GM12864 (cell line): ENCODE measurements at regions not wholly inside any gene's neighbourhood (a gene's known extent, or its start where the extent isn't known, plus 50 kb on each side); places are given as distances from the start of the nearest gene placed in this dataset.

Experiments used
- DNase-seq: peaks from one replicate; pipeline ENCODE4 v3.0.0-alpha.2; 2011; ENCODE audit warnings: low read depth
- H3K4me3 ChIP-seq: 2 replicates; pipeline ENCODE4 v1.5.1; 2011; ENCODE audit warnings: mild to moderate bottlenecking, low read depth, low read length, control low read depth
- TF ChIP-seq, protein P1 (sequence below): IDR thresholded peaks from 2 replicates; pipeline ENCODE4 v1.5.1; 2011; ENCODE audit warnings: low read depth, mild to moderate bottlenecking, moderate library complexity, low read length, control low read depth, inconsistent platforms; ENCODE audit errors: missing control alignments

DNA sequence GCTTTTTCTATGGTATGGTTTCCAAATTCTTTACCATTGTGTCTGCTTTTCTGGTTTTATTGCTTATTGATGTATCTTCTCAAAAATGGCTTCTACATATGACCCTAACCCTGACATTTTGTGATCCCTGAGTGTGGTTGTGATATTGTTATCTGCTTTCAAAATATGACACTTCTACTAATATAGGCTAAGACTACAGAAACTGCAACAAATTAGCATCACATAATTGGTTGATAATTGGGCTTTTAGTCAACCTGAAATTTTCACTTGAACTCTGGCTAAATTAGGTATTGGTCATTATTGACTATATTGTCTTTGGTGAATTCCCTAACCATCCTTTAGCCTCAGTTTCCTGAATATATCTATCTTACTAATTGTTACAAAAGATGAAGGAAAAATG, 246.1 kb downstream of the PIK3C3 start:
- DNase-seq = no peak
- TF ChIP-seq, protein P1, sequence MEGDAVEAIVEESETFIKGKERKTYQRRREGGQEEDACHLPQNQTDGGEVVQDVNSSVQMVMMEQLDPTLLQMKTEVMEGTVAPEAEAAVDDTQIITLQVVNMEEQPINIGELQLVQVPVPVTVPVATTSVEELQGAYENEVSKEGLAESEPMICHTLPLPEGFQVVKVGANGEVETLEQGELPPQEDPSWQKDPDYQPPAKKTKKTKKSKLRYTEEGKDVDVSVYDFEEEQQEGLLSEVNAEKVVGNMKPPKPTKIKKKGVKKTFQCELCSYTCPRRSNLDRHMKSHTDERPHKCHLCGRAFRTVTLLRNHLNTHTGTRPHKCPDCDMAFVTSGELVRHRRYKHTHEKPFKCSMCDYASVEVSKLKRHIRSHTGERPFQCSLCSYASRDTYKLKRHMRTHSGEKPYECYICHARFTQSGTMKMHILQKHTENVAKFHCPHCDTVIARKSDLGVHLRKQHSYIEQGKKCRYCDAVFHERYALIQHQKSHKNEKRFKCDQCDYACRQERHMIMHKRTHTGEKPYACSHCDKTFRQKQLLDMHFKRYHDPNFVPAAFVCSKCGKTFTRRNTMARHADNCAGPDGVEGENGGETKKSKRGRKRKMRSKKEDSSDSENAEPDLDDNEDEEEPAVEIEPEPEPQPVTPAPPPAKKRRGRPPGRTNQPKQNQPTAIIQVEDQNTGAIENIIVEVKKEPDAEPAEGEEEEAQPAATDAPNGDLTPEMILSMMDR = no peak
- no peak overlapping the region for H3K4me3 ChIP-seq

DNA sequence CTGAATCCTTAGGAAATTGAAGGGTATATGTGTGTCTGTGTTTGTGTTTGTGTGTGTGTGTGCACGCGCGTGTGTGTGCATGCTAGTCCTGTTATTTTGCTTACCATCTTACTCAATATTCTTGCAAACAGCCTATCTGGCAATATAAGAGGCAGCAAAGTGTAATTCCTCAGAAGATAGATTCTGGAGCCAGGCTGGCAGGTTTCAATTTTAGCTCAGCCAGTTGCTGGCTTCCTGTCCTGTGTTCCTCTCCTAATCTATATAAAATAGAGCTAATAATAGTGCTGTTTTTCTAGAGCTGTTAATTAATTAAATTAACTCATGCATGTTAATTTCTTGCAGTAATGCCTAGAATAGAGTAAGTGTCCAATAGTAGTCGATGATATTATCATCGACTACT, 256.2 kb downstream of the PIK3C3 start:
- TF ChIP-seq, protein P1 = no peak
- H3K4me3 ChIP-seq = no peak overlapping the region
- DNase-seq = no peak

DNA sequence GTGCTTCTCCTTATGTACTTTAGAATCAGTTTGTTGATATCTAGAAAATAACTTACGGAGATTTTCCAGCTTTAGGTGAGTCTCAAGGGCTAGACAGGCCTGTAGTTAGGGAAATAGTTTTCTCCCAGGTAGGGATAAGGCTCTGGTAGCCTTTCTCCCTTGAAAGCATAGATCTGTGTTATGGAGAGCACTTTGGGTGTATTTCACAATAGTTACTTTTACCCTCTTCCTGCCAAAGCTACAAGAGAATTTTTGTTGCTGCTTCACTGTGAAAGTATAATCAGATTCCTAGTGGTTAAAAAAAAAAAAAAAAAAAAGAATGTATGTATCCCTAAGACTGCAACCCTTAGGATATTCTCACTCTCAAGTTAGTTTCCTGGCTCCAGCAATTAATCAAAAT, 267.5 kb downstream of the PIK3C3 start:
- TF ChIP-seq, protein P1 = no peak
- H3K4me3 ChIP-seq = no peak overlapping the region
- no peak for DNase-seq

DNA sequence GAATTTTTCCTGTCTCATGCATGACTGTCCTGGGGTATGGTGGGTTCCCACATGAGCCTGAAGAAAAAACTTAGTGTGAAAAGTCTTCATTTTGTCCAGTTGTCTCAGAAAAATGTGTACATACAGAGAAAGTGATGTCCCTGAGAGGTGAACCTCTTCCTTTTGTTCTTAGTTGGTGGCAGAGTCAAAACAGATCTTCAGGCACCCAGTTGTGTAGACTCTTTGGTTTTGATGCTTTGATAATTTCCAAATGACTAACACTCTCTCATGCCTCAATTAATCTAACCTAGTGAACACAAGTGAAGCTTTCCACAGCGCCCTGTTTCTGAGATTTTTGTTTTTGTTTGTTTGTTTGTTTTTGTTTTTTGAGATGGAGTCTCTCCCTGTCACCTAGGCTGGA, 273.5 kb downstream of the PIK3C3 start:
- H3K4me3 ChIP-seq = no peak overlapping the region
- TF ChIP-seq, protein P1 = no peak
- DNase-seq = no peak

DNA sequence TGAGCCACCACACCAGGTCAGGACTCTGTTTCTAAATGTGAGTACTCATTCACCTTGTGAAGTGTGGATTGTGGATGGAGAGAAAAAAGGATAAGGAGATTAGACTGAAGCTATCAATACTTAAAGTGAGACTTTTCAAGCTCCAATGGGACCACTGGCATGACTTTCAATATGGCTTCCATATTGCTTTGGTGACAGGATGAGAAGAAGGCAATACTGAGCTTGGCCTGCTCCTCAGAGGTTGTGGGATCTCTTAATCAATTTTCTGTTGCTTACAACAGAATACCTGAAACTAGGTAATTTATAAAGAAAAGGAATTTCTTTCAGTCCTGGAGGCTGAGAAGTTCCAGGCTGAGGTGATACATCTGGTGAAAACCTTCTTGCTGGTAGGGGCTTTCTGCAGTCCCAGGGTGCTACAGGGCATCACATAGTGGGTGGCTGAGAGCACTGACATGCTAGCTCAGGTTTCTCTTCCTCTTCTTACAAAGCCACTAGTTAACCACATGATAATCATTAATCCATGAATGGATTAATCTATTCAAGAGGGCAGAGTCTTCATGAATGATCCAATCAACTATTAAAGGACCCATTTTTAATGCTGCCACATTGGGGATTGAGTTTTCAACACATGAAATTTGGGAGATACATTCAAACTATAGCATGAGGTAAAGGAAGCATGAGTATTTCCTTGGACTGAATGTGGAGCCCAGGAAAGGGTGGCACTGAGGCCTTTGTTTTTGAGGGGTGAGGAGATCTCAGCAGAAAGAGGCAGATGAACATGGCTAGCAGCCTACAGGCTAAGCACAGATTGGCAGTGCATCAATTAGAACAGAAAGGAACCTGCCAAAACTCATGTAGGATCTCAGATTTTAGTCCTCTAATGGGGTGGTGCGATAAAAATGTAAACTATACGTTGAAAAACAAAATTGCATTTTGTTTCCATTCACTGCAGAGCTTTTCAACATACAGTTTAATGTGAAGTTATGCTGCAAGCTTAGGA, 274.5 kb downstream of the PIK3C3 start:
- DNase-seq = no peak
- H3K4me3 ChIP-seq = no peak overlapping the region
- TF ChIP-seq, protein P1 = no peak

DNA sequence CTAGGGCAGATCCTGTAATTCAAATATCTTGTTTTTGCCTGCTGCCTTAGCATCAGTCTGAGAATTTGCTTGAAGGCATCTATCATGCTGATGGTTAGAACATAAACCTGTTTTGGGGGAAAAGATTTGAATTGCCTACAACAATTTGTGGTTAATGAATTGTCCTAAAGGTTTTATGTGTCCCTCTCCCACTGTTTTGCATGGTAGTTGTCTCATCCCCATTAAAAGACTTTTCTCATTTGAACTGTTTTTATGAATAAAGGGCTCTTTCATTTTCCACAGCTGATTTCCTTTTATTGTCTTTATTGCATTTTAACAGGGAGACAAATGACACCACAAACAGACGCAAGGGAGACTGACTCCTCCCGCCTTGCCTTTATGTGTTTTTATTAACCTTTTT, 275.6 kb downstream of the PIK3C3 start:
- H3K4me3 ChIP-seq = no peak overlapping the region
- no peak for DNase-seq
- TF ChIP-seq, protein P1 = no peak

DNA sequence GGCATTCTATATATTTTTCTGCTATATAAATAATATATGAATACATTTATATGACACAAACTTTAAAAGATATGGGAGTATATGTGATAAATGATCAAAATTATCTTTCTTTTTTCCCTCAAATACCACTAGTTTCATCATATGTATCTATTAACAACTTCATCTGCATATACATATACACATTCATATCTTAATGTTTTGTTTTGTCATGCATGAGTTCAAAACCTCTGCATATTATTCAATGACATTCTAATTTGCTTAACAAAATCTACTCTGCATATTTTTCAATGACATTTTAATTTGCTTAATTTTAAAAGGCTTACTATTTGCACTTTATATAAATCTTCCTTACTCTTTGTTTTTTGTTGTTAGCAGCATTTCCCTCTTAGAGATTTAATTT, 276.2 kb downstream of the PIK3C3 start:
- no peak for DNase-seq
- no peak overlapping the region for H3K4me3 ChIP-seq
- TF ChIP-seq, protein P1 = no peak
